Peyer's patch (tissue), 4 donors: ENCODE measurements at regions not wholly inside any gene's neighbourhood (a gene's known extent, or its start where the extent isn't known, plus 50 kb on each side); places are given as distances from the start of the nearest gene placed in this dataset.

ENCODE experiments used
- POLR2A ChIP-seq, 2 donors: fragments of 450-650 bp; IDR thresholded peaks; one replicate each; pipeline ENCODE4 v1.5.1; 2017; ENCODE audit warnings: antibody characterized with exemption in 2 of 2, mild to moderate bottlenecking in 2 of 2, moderate library complexity in 2 of 2
- TF ChIP-seq, protein P1 (sequence below), 6 experiments: fragments of 450-650 bp in 4 of 6; fragments of 200-600 bp in 2 of 6; sonication (generic) in 1 of 6; IDR thresholded peaks; one replicate each; pipeline ENCODE4 v1.5.1; 2017 to 2019; ENCODE audit warnings: antibody characterized with exemption in 6 of 6, mild to moderate bottlenecking in 3 of 6, moderate library complexity in 1 of 6

DNA sequence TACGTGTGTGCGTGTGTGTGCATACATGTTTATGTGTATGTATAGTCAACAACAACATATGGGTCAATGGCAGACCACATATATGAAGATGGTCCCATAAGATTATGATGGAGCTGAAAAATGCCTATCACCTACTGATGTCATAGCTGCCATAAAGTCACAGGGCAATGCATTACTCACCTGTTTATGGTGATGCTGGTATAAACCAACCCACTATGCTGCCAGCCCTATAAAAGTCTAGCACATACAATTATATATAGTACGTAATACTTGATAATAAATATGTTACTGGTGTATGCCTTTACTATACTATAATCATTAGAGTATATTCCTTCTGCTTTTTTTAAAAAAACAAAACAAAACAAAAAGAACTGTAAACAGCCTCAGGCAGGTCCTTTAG, 148.4 kb upstream of the ARID1B start:
- TF ChIP-seq, protein P1, sequence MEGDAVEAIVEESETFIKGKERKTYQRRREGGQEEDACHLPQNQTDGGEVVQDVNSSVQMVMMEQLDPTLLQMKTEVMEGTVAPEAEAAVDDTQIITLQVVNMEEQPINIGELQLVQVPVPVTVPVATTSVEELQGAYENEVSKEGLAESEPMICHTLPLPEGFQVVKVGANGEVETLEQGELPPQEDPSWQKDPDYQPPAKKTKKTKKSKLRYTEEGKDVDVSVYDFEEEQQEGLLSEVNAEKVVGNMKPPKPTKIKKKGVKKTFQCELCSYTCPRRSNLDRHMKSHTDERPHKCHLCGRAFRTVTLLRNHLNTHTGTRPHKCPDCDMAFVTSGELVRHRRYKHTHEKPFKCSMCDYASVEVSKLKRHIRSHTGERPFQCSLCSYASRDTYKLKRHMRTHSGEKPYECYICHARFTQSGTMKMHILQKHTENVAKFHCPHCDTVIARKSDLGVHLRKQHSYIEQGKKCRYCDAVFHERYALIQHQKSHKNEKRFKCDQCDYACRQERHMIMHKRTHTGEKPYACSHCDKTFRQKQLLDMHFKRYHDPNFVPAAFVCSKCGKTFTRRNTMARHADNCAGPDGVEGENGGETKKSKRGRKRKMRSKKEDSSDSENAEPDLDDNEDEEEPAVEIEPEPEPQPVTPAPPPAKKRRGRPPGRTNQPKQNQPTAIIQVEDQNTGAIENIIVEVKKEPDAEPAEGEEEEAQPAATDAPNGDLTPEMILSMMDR (IDR thresholded peaks at IDR 0.05) = no peak
- TF ChIP-seq POLR2A (IDR thresholded peaks at IDR 0.05) = no peak
